ENCODE measurements at regions not wholly inside any gene's neighbourhood (a gene's known extent, or its start where the extent isn't known, plus 50 kb on each side); places are given as distances from the start of the nearest gene placed in this dataset.

- no peak for TF ChIP-seq CTCF (IDR thresholded peaks at IDR 0.05 in 8 of 11, conservative IDR thresholded peaks at IDR 0.05 in 3 of 11)
- no peak for TF ChIP-seq POLR2A (IDR thresholded peaks at IDR 0.05)
- TF ChIP-seq POLR2AphosphoS5 (IDR thresholded peaks at IDR 0.05), result no peak
- Histone ChIP-seq H3K36me3 (no peaks in the 10 kb centered on the region), H3K27me3 (replicated peaks in 1 of 7) (no peaks in the 10 kb centered on the region), H3K4me3 (no peak overlapping the region), H3K9me3 (no peaks in the 10 kb centered on the region), H3K4me1 (no peaks in the 10 kb centered on the region), H3K27ac (no peak overlapping the region)
- 75 to 96% (median 84%) methylated on average over 2 of the region's 2 CpGs for WGBS, 5 donors
- intact Hi-C loops (cut with DNase I; ENCODE audit: low total_unique reads), result no loop called here
- no peak for DNase-seq
These were observed 588.3 kb upstream of the SGCD start for GRCh38 chr5:155738616-155739015.

- no peak overlapping the region for H3K27ac ChIP-seq
- H3K27me3 ChIP-seq (replicated peaks in 1 of 7), result no peaks in the 10 kb centered on the region
- TF ChIP-seq POLR2A (IDR thresholded peaks at IDR 0.05) (no peak), POLR2AphosphoS5 (IDR thresholded peaks at IDR 0.05) (no peak), CTCF (IDR thresholded peaks at IDR 0.05 in 8 of 11, conservative IDR thresholded peaks at IDR 0.05 in 3 of 11) (no peak)
- no peaks in the 10 kb centered on the region for H3K9me3 ChIP-seq
- intact Hi-C loops (cut with DNase I; ENCODE audit: low total_unique reads), result no loop called here
- no peak for DNase-seq
- no peaks in the 10 kb centered on the region for H3K4me1 ChIP-seq
- H3K36me3 ChIP-seq, result no peaks in the 10 kb centered on the region
- WGBS, 5 donors, result 0 to 4% (median 0%) methylated on average over 1 of the region's 1 CpG
- no peak overlapping the region for H3K4me3 ChIP-seq
These were observed 580.5 kb upstream of the SGCD start for GRCh38 chr5:155746367-155747038.

- no peak for DNase-seq
- H3K27me3 ChIP-seq (replicated peaks in 1 of 7), result no peaks in the 10 kb centered on the region
These were observed 576.9 kb upstream of the SGCD start for GRCh38 chr5:155750101-155750500.

GRCh38 chr5:155750571-155750970, 576.4 kb upstream of the SGCD start:
- TF ChIP-seq POLR2AphosphoS5 (IDR thresholded peaks at IDR 0.05) (no peak), POLR2A (IDR thresholded peaks at IDR 0.05) (no peak), CTCF (IDR thresholded peaks at IDR 0.05 in 8 of 11, conservative IDR thresholded peaks at IDR 0.05 in 3 of 11) (no peak)
- H3K4me3 ChIP-seq, result no peak overlapping the region
- DNase-seq, result no peak
- no peaks in the 10 kb centered on the region for H3K4me1 ChIP-seq
- no peaks in the 10 kb centered on the region for H3K27me3 ChIP-seq (replicated peaks in 1 of 7)
- no peaks in the 10 kb centered on the region for H3K36me3 ChIP-seq
- intact Hi-C loops (cut with DNase I; ENCODE audit: low total_unique reads), result no loop called here
- H3K27ac ChIP-seq, result no peak overlapping the region
- no peaks in the 10 kb centered on the region for H3K9me3 ChIP-seq

More at GRCh38 chr5:155750101-155750500, 576.9 kb upstream of the SGCD start:
- Histone ChIP-seq H3K27ac (no peak overlapping the region), H3K9me3 (no peaks in the 10 kb centered on the region), H3K4me1 (no peaks in the 10 kb centered on the region), H3K4me3 (no peak overlapping the region), H3K36me3 (no peaks in the 10 kb centered on the region)
- intact Hi-C loops (cut with DNase I; ENCODE audit: low total_unique reads), result no loop called here
- WGBS, 5 donors, result 46 to 70% (median 60%) methylated on average over 2 of the region's 2 CpGs
- TF ChIP-seq CTCF (IDR thresholded peaks at IDR 0.05 in 8 of 11, conservative IDR thresholded peaks at IDR 0.05 in 3 of 11) (no peak), POLR2AphosphoS5 (IDR thresholded peaks at IDR 0.05) (no peak), POLR2A (IDR thresholded peaks at IDR 0.05) (no peak)

All from spleen (tissue), 11 donors.